Ovary (tissue), 3 donors: ENCODE measurements at regions not wholly inside any gene's neighbourhood (a gene's known extent, or its start where the extent isn't known, plus 50 kb on each side); places are given as distances from the start of the nearest gene placed in this dataset.

Source experiments
- CTCF ChIP-seq, 3 donors: fragments of 450-650 bp in 2 of 3; fragments of 200-600 bp in 1 of 3; IDR thresholded peaks; one replicate each; pipeline versions ENCODE4 v1.5.1 to v1.8.0; 2016 to 2022; ENCODE audit warnings: antibody characterized with exemption in 3 of 3, mild to moderate bottlenecking in 1 of 3
- POLR2A ChIP-seq: fragments of 450-650 bp; IDR thresholded peaks from one replicate; pipeline ENCODE4 v1.6.1; 2017; ENCODE audit warnings: antibody characterized with exemption, mild to moderate bottlenecking, moderate library complexity
- donor health status: DM: no; HTN: no; CAD: no.

- TF ChIP-seq CTCF (IDR thresholded peaks at IDR 0.05) (no peak), POLR2A (no peak)
Measured at GRCh38 chr3:67118635-67119034, 120.5 kb downstream of the KBTBD8 start.
